GM18951 (cell line): ENCODE measurements at regions not wholly inside any gene's neighbourhood (a gene's known extent, or its start where the extent isn't known, plus 50 kb on each side); places are given as distances from the start of the nearest gene placed in this dataset.
"Not testable (repeated sequence)": the region's sequence is repeated elsewhere in the genome, so short reads cannot be mapped to it uniquely, and the experiment has no call there.

ENCODE experiments used
- POLR2A ChIP-seq: IDR thresholded peaks from 4 replicates; pipeline ENCODE4 v1.6.1; 2011; ENCODE audit warnings: mild to moderate bottlenecking; ENCODE audit not compliant: insufficient read length, insufficient read depth; ENCODE audit errors: extremely low read depth
- in situ Hi-C: fragments of 300-500 bp; cut with MboI; formaldehyde crosslinking; loops from one replicate; pipeline ENCODE4 v1.12.0; 2022; ENCODE audit warnings: low sequenced_read_pairs, mixed read lengths, inconsistent platforms; ENCODE audit not compliant: unreplicated experiment

DNA sequence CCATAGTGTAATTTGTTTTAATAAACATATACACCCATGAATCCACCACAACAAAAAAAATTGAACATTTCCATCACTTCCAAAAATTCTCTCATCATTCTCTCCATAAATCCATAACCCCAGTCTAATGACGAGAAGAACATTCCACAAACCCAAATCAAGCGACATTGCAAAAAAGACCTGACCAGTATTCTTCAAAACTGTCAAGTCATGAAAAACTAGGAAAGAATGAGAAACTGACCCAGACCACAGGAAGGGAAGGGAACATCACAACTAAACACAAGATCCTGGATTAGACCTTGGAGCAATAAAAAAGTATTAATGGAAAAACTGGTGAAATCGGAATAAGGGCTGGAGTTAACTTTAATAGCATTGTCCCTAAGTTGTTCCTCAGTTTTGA lies 141.3 kb upstream of the SLC35G4 start:
- no peak for TF ChIP-seq POLR2A
- in situ Hi-C loops: no loop called here

DNA sequence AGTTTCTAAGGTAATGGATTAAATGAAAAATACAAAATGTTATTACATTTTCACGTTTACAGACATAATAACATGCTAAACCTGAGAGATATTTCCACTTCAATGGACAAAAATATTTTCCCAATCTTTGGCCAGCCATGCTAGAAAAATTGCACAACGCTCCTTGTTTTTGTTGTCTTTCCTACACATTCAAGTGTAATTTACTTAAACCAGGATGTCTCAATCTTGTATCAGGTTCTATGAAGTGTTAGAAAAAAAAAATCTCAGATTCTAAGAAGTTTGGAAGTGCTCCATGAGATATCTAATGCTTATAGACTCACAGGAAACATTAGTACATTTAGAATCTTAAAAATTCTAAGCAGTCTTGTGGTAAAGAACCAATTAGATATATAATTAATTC lies 141.8 kb upstream of the SLC35G4 start:
- in situ Hi-C loops: no loop called here
- no peak for TF ChIP-seq POLR2A

DNA sequence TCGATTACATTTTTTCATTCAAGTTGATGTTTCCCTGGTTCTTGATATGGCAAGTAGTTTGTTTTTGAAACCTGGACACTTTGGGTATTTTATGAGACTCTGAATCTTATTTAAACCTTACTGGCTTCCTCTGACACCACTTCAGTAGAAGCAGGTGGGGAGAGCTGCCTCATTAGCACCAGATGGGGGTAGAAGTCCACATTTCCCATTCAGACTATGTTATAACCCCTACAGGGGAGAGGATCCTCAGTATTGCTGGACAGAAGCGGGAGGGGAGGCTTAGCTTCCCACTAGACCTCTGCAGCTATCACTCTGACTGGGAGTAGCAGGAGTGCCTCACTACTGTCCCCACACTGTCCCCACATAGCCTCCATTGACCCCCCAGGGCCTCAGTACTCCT lies 145.3 kb upstream of the SLC35G4 start:
- TF ChIP-seq POLR2A: no peak
- in situ Hi-C loops: no loop called here

DNA sequence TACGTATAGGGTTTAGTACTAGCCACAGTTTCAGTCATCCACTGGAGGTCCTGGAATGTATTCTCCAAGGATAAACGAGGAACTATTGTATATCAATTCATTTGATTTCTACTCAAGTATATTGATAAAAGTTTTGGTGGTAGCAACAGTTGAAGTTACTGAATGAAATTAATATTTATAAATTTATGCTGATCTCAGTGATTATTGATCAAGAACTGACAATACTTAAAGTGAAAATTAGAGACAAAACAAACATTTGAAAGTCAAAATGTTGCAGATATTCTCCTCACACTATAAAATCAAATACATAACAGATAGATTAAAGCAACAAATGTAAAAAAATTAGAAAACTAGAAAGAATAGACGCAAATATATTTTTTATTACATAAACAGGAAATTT lies 150.9 kb upstream of the SLC35G4 start:
- TF ChIP-seq POLR2A: no peak
- in situ Hi-C loops: no loop called here

DNA sequence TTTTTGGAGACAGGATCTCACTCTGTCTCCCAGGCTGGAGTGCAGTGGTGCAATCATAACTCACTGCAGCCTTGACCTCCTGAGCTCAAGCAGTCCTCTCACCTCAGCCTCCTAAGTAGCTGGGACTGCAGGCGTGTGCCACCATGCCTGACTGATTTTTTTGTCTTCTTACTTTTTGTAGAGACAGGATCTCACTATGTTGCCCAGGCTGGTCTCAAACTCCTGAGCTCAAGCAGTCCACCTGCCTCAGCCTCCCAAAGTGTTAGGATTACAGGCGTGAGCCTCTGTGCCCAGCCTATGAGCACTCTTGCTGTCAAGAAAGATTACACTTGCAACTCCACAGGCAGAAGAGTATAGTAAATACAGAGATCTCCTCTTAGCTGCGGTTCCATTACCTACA lies 151.5 kb upstream of the SLC35G4 start:
- in situ Hi-C loops: not testable (repeated sequence)

DNA sequence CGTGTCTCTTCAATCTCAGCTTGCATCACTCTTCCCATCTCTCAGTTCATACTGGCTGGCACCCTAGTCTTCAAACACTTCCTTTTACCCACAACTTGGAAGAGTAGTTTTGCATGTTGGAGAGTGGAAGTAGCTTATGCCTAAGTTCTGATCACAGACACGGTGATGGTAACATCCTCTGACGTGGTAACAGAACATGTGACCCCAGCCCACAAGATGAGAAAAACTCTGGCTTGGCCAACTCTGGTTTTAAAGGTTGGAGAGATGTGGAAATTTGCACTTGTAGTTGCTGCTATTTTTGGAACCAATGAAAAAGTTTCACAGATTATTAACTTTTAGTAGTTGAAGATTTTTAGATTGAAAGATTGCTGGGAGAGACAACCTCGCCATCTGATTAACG lies 155.4 kb upstream of the SLC35G4 start:
- TF ChIP-seq POLR2A: no peak
- in situ Hi-C loops: no loop called here

DNA sequence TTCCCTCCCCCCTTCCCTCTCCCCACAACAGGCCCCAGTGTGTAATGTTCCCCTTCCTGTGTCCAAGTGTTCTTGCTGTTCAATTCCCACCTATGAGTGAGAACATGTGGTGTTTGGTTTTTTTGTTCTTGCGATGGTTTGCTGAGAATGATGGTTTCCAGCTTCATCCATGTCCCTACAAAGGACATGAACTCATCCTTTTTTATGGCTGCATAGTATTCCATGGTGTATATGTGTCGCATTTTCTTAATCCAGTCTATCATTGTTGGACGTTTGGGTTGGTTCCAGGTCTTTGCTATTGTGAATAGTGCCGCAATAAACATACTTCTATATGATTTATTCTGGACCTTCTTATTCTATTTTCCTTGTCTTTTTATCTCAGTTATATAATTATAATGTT lies 165.2 kb upstream of the SLC35G4 start:
- in situ Hi-C loops: not testable (repeated sequence)

DNA sequence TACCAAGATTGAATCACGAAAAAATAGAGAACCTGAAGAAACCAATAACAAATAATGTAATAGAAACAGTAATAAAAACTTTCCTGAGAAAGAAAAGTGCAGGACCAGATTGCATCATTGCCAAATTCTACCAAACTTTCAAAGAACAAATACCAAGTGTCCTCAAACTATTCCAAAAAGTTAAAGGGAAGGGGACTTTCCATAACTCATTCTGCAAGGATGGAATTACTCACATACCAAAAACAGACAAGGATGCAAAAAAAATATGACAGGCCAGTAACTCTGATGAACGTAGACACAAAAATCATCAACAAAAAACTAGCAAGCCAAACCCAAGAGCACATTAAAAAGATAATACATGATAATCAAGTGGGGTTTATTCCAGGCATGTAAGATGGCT lies 172.3 kb upstream of the SLC35G4 start:
- in situ Hi-C loops: no loop called here

DNA sequence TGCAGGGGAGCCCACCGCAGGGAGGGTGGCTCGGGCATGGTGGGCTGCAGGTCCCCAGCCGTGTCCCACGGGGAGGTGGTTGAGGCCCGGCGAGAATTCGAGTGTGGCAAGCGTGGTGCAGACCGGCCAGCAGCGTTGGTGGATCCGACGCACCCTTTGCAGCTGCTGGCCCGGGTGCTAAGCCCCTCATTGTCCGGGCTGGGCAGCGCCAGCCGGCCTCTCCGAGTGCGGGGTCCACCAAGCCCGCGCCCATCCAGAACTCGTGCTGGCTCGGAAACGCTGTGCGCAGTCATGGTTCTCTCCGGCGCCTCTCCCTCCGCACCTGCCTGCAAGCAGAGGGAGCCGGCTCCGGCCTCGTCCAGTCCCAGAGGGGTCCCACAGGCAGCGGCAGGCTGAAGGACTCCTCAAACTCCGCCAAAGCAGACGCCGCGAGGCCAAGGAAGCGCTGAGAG lies 177.0 kb upstream of the SLC35G4 start:
- no peak for TF ChIP-seq POLR2A
- in situ Hi-C loops: no loop called here

More for the DNA sequence above, 172.3 kb upstream of the SLC35G4 start:
- no peak for TF ChIP-seq POLR2A

DNA sequence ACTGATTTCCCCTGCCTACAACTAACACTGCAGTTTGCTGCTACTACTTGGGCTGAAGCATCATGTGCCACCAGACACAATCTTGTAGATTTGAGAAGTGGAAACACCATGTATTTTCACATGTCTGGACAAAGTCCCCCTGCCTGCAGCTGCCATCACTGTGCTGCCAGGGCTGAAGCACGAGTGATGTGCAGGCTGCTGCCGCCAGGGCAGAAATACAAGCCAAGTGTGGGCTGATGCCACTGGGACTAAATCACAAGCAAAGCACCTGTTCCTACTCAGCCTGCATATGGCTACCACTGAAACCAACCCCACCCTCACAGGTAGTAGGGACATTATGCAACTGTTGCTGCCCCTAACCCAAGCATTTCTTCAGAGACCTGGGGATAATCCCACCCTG lies 179.5 kb upstream of the SLC35G4 start:
- in situ Hi-C loops: no loop called here
- no peak for TF ChIP-seq POLR2A

DNA sequence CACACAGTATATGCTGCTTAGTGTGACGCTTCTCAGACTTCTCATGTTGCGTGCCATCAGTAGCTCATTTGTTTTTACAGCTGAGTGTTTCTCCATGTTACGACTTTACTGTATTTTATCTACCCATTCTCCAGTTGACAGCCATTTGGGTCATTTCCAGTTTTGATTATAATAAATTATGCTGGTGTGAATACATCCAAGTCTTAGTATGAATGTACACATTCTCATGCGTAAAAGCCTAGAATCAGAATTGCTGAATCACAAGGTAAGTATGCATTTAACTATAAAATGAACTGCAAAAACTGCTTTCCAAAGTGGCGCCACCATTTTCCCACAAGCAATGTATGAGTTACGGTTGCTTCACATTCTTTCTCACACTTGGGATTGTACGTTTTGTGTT lies 184.2 kb upstream of the SLC35G4 start:
- in situ Hi-C loops: no loop called here
- no peak for TF ChIP-seq POLR2A

DNA sequence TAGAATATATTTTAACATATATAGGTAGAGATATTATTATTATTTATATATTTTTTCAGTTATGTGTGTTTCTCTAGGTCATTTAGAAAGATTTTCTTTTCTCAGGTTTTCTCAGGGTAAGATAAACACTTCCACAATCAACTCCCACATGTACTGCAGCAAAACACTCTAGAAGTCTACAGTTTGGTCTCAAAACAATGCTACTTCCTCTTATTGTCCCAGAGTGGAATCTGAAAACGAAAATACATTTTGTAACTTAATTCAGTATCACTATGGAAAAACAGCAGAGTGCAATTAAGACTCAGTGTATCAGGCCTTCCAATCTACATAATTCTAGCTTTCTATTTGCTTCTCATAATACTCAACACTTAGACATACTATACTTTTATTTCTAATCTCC lies 190.1 kb upstream of the SLC35G4 start:
- in situ Hi-C loops: no loop called here
- TF ChIP-seq POLR2A: no peak

DNA sequence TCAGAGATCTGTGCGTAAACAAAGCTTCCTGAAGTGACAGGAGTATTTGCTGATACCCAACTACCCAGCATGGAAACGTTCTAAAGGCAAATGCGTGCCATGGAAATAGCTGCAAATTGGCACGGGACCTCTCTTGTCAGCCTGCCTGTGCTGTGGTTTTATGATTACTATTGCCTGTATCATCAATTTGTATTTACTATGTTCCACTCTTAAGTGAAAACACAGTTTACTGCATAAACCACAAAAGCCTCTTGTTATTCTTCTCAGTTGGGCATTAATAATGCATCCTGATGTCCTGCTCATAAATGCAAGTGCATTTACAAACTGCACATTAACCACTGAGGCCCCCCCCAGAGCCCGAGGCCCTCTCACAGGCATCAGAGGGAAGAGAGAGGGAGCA lies 196.6 kb upstream of the SLC35G4 start:
- in situ Hi-C loops: no loop called here
- no peak for TF ChIP-seq POLR2A

DNA sequence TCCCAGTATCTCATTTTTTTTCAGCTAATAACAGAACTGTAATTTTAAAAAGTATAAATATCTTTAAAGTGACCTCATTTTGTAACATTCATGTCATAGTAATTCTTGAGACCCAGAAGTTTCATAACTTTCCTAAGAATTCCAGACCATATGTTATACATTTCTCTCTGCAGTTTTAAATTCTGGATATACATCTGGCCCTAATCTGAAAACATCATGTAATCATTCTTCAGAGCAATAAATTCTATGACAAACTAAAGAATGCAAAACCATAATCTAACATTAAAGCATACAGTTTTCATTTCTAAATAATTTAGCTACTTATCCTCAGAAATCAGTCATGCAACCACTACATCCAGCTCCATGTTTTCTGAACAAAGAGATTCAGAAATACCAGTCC lies 198.3 kb upstream of the SLC35G4 start:
- in situ Hi-C loops: no loop called here
- TF ChIP-seq POLR2A: no peak

DNA sequence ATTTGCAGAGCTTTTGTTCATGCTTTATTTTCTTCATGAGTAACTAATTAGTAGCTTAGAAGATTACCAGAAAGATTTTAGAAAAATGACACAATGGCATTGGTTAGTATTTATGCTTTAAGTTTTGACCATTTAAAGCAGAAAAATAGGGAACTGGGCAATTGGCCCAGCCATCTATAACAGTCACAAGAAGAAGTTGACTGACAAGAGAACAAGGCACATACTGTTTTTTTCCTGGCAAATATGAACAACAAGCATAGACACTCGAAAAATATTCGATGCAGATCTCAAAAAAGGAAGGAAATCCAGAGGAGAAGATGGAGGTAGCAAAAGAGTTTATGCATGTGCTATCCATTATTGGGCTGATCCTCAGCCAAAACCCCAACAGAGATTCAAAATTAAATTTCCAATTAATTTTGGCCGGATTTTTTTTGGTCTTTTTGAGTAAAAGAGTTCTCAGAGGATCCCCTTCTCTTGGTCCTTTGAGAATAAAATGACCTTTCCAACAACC lies 200.8 kb upstream of the SLC35G4 start:
- TF ChIP-seq POLR2A: no peak
- in situ Hi-C loops: no loop called here
